Upper lobe of left lung (tissue), 4 donors: ENCODE measurements at regions not wholly inside any gene's neighbourhood (a gene's known extent, or its start where the extent isn't known, plus 50 kb on each side); places are given as distances from the start of the nearest gene placed in this dataset.

Experiments
- EP300 ChIP-seq, 4 donors: sonication (generic); formaldehyde crosslinking; IDR thresholded peaks; one replicate each; pipeline ENCODE4 v1.5.1; 2017; ENCODE audit warnings: antibody characterized with exemption in 4 of 4, control low read depth in 2 of 4
- POLR2A ChIP-seq, 4 donors: fragments of 450-650 bp; IDR thresholded peaks; one replicate each; pipeline ENCODE4 v1.5.1; 2016 to 2017; ENCODE audit warnings: antibody characterized with exemption in 4 of 4, mild to moderate bottlenecking in 2 of 4
- TF ChIP-seq, protein P1 (sequence below), 6 experiments: fragments of 450-650 bp in 4 of 6; fragments of 200-600 bp in 2 of 6; sonication (generic) in 2 of 6; IDR thresholded peaks; one replicate each; pipeline ENCODE4 v1.5.1; 2016 to 2019; ENCODE audit warnings: antibody characterized with exemption in 6 of 6

- TF ChIP-seq EP300 (IDR thresholded peaks at IDR 0.05) (no peak), POLR2A (IDR thresholded peaks at IDR 0.05) (no peak)
- TF ChIP-seq, protein P1, sequence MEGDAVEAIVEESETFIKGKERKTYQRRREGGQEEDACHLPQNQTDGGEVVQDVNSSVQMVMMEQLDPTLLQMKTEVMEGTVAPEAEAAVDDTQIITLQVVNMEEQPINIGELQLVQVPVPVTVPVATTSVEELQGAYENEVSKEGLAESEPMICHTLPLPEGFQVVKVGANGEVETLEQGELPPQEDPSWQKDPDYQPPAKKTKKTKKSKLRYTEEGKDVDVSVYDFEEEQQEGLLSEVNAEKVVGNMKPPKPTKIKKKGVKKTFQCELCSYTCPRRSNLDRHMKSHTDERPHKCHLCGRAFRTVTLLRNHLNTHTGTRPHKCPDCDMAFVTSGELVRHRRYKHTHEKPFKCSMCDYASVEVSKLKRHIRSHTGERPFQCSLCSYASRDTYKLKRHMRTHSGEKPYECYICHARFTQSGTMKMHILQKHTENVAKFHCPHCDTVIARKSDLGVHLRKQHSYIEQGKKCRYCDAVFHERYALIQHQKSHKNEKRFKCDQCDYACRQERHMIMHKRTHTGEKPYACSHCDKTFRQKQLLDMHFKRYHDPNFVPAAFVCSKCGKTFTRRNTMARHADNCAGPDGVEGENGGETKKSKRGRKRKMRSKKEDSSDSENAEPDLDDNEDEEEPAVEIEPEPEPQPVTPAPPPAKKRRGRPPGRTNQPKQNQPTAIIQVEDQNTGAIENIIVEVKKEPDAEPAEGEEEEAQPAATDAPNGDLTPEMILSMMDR (IDR thresholded peaks at IDR 0.05), result no peak
Observed at GRCh38 chr9:87069690-87070089, 122.4 kb upstream of the GAS1 start.
